ENCODE measurements at regions not wholly inside any gene's neighbourhood (a gene's known extent, or its start where the extent isn't known, plus 50 kb on each side); places are given as distances from the start of the nearest gene placed in this dataset.

GRCh38 chr12:43117226-43117930 is 434.6 kb downstream of the ADAMTS20 start:
- TF ChIP-seq EZH2 (IDR thresholded peaks at IDR 0.05; ENCODE audit: borderline replicate concordance) = no peak
- no peak for TF ChIP-seq CTCF (IDR thresholded peaks at IDR 0.05; ENCODE audit: poor library complexity)
